ENCODE measurements at regions not wholly inside any gene's neighbourhood (a gene's known extent, or its start where the extent isn't known, plus 50 kb on each side); places are given as distances from the start of the nearest gene placed in this dataset.

GRCh38 chr3:151615464-151615863 lies 118.3 kb upstream of the AADACL2 start:
- CTCF ChIA-PET, result no interaction called here
- H3K36me3 ChIP-seq (ENCODE audit: control insufficient read depth, insufficient read depth, low read length), result no peaks in the 10 kb centered on the region
- no peak overlapping the region for H3K27ac ChIP-seq (ENCODE audit: low read length)
- BruUV-seq (replicated peaks), result no TSS peak
- H3K4me3 ChIP-seq (ENCODE audit: low read depth in 2 of 2, low read length in 2 of 2), result no peak overlapping the region
- H3K27me3 ChIP-seq (ENCODE audit: control insufficient read depth, insufficient read depth, low read length), result no peaks in the 10 kb centered on the region
- ATAC-seq (no peak), DNase-seq (ENCODE audit: low read depth, low spot score) (no peak)
- no peaks in the 10 kb centered on the region; the same call in 1 of the 2 replicates for H3K9me3 ChIP-seq (ENCODE audit: control insufficient read depth, insufficient read depth, low read depth, low read length)
- in situ Hi-C loops (cut with HindIII; ENCODE audit: low pct_unique_long_range_greater_than_20kb, low sequenced_read_pairs) (no loop called here), intact Hi-C loops (cut with micrococcal nuclease; ENCODE audit: unreplicated experiment) (no loop called here)
- POLR2A ChIA-PET, result no interaction called here
- TF ChIP-seq SIN3A (IDR thresholded peaks at IDR 0.05; ENCODE audit: borderline replicate concordance, insufficient read depth, low read depth, low read length), result no peak
- no peak for TF ChIP-seq TCF7L2 (IDR thresholded peaks at IDR 0.05; ENCODE audit: low read depth, low read length)
- no peak for TF ChIP-seq CTCF (IDR thresholded peaks at IDR 0.05)
- no peak for TF ChIP-seq POLR2AphosphoS5 (IDR thresholded peaks at IDR 0.05; ENCODE audit: low read depth, low read length)
- no peak for TF ChIP-seq REST (IDR thresholded peaks at IDR 0.05; ENCODE audit: insufficient read depth in 1 of 2, low read depth in 2 of 2, low read length in 1 of 2)
- H3K4me1 ChIP-seq (ENCODE audit: control insufficient read depth, insufficient read depth, low read length), result no peaks in the 10 kb centered on the region

GRCh38 chr3:151612115-151612514 lies 121.6 kb upstream of the AADACL2 start:
- H3K27ac ChIP-seq (ENCODE audit: low read length), result no peak overlapping the region
- ChIA-PET POLR2A (no interaction called here), CTCF (no interaction called here)
- no TSS peak for BruUV-seq (replicated peaks)
- H3K4me3 ChIP-seq (ENCODE audit: low read depth in 2 of 2, low read length in 2 of 2), result no peak overlapping the region
- intact Hi-C loops (cut with micrococcal nuclease; ENCODE audit: unreplicated experiment) (no loop called here), in situ Hi-C loops (cut with HindIII; ENCODE audit: low pct_unique_long_range_greater_than_20kb, low sequenced_read_pairs) (no loop called here)
- ATAC-seq, result no peak
- TF ChIP-seq SIN3A (IDR thresholded peaks at IDR 0.05; ENCODE audit: borderline replicate concordance, insufficient read depth, low read depth, low read length), result no peak
- no peak for TF ChIP-seq POLR2AphosphoS5 (IDR thresholded peaks at IDR 0.05; ENCODE audit: low read depth, low read length)
- no peak for TF ChIP-seq CTCF (IDR thresholded peaks at IDR 0.05)
- TF ChIP-seq REST (IDR thresholded peaks at IDR 0.05; ENCODE audit: insufficient read depth in 1 of 2, low read depth in 2 of 2, low read length in 1 of 2), result no peak
- TF ChIP-seq TCF7L2 (IDR thresholded peaks at IDR 0.05; ENCODE audit: low read depth, low read length), result no peak
- H3K4me1 ChIP-seq (ENCODE audit: control insufficient read depth, insufficient read depth, low read length), result no peaks in the 10 kb centered on the region
- H3K36me3 ChIP-seq (ENCODE audit: control insufficient read depth, insufficient read depth, low read length), result no peaks in the 10 kb centered on the region
- no peaks in the 10 kb centered on the region; the same call in 1 of the 2 replicates for H3K9me3 ChIP-seq (ENCODE audit: control insufficient read depth, insufficient read depth, low read depth, low read length)
- DNase-seq (ENCODE audit: low read depth, low spot score), result no peak
- H3K27me3 ChIP-seq (ENCODE audit: control insufficient read depth, insufficient read depth, low read length), result no peaks in the 10 kb centered on the region
